Activated T-cell treated with anti-CD3 and anti-CD28 coated beads, Interleukin-2, amount 50 U/mL, for 24 hours (primary cell): ENCODE measurements at regions not wholly inside any gene's neighbourhood (a gene's known extent, or its start where the extent isn't known, plus 50 kb on each side); places are given as distances from the start of the nearest gene placed in this dataset.
A peak's percentile ranks its signal among the peaks of the same experiment; 100 is the strongest.

ENCODE experiments used
- DNase-seq: peaks from one replicate; pipeline ENCODE4 v3.0.0-alpha.2; 2020
- H3K27ac Mint-ChIP-seq: 2 replicates; pipeline ENCODE4 v1.8.0; 2020; ENCODE audit warnings: mild to moderate bottlenecking, mixed read lengths
- H3K27me3 Mint-ChIP-seq: 2 replicates; pipeline ENCODE4 v1.8.0; 2020; ENCODE audit warnings: mixed read lengths
- H3K36me3 Mint-ChIP-seq: 2 replicates; pipeline ENCODE4 v1.8.0; 2020; ENCODE audit warnings: low read depth, mixed read lengths
- H3K4me1 Mint-ChIP-seq: 2 replicates; pipeline ENCODE4 v1.8.0; 2020; ENCODE audit warnings: low read depth, mixed read lengths
- H3K4me3 Mint-ChIP-seq: 2 replicates; pipeline ENCODE4 v1.8.0; 2020; ENCODE audit warnings: mild to moderate bottlenecking, moderate library complexity, mixed read lengths
- H3K9me3 Mint-ChIP-seq: 2 replicates; pipeline ENCODE4 v1.8.0; 2020; ENCODE audit warnings: mixed read lengths

GRCh38 chr7:130902755-130903357 lies 168.8 kb upstream of the KLF14 start:
- Mint-ChIP-seq H3K9me3 (no peaks in the 10 kb centered on the region), H3K36me3 (peaks cover 100% of the 10 kb centered on the region), H3K4me1 (peaks cover 98% of the 10 kb centered on the region), H3K4me3 (peak overlapping the region; percentile 15), H3K27me3 (no peaks in the 10 kb centered on the region), H3K27ac (peak overlapping the region; percentile 94)
- no peak for DNase-seq

- peak overlapping the region; percentile 94 for H3K27ac Mint-ChIP-seq
- H3K4me1 Mint-ChIP-seq: peaks cover 94% of the 10 kb centered on the region
- H3K4me3 Mint-ChIP-seq: peak overlapping the region; percentile 32
- no peaks in the 10 kb centered on the region for H3K27me3 Mint-ChIP-seq
- H3K9me3 Mint-ChIP-seq: no peaks in the 10 kb centered on the region
- peaks cover 100% of the 10 kb centered on the region for H3K36me3 Mint-ChIP-seq
- no peak for DNase-seq
These were observed 169.5 kb upstream of the KLF14 start for GRCh38 chr7:130903358-130903974.

- H3K4me1 Mint-ChIP-seq: peaks cover 94% of the 10 kb centered on the region
- H3K36me3 Mint-ChIP-seq: peaks cover 100% of the 10 kb centered on the region
- peak; percentile 37 for DNase-seq
- no peaks in the 10 kb centered on the region for H3K9me3 Mint-ChIP-seq
- peak overlapping the region; percentile 94 for H3K27ac Mint-ChIP-seq
- peak overlapping the region; percentile 32 for H3K4me3 Mint-ChIP-seq
- H3K27me3 Mint-ChIP-seq: no peaks in the 10 kb centered on the region
These were observed 170.2 kb upstream of the KLF14 start for GRCh38 chr7:130904031-130904757.

GRCh38 chr7:130904792-130905191 lies 170.8 kb upstream of the KLF14 start:
- Mint-ChIP-seq H3K27me3 (no peaks in the 10 kb centered on the region), H3K4me3 (peak overlapping the region; percentile 32), H3K4me1 (peaks cover 94% of the 10 kb centered on the region), H3K27ac (peak overlapping the region; percentile 94), H3K9me3 (no peaks in the 10 kb centered on the region), H3K36me3 (peaks cover 100% of the 10 kb centered on the region)
- no peak for DNase-seq

GRCh38 chr7:130906575-130906974 lies 172.6 kb upstream of the KLF14 start:
- Mint-ChIP-seq H3K4me1 (peaks cover 94% of the 10 kb centered on the region), H3K36me3 (peaks cover 100% of the 10 kb centered on the region), H3K4me3 (peak overlapping the region; percentile 25), H3K9me3 (no peaks in the 10 kb centered on the region), H3K27ac (peak overlapping the region; percentile 94), H3K27me3 (no peaks in the 10 kb centered on the region)
- no peak for DNase-seq

GRCh38 chr7:130907439-130907838 lies 173.4 kb upstream of the KLF14 start:
- Mint-ChIP-seq H3K4me1 (peaks cover 94% of the 10 kb centered on the region), H3K36me3 (peaks cover 100% of the 10 kb centered on the region), H3K27me3 (no peaks in the 10 kb centered on the region), H3K27ac (peak overlapping the region; percentile 75), H3K9me3 (no peaks in the 10 kb centered on the region), H3K4me3 (peak overlapping the region; percentile 89)
- DNase-seq: no peak

- peak overlapping the region; percentile 89 for H3K4me3 Mint-ChIP-seq
- no peaks in the 10 kb centered on the region for H3K27me3 Mint-ChIP-seq
- H3K36me3 Mint-ChIP-seq: peaks cover 97% of the 10 kb centered on the region
- H3K4me1 Mint-ChIP-seq: peaks cover 91% of the 10 kb centered on the region
- peak overlapping the region; percentile 99 for H3K27ac Mint-ChIP-seq
- DNase-seq: peak; percentile 44
- H3K9me3 Mint-ChIP-seq: no peaks in the 10 kb centered on the region
These were observed 174.5 kb upstream of the KLF14 start for GRCh38 chr7:130908345-130909160.

- Mint-ChIP-seq H3K36me3 (peaks cover 97% of the 10 kb centered on the region), H3K27me3 (no peaks in the 10 kb centered on the region), H3K4me1 (peaks cover 91% of the 10 kb centered on the region), H3K4me3 (peak overlapping the region; percentile 89), H3K27ac (peak overlapping the region; percentile 99), H3K9me3 (no peaks in the 10 kb centered on the region)
- peak; percentile 61 for DNase-seq
These were observed 175.3 kb upstream of the KLF14 start for GRCh38 chr7:130909161-130909836.

- Mint-ChIP-seq H3K27me3 (no peaks in the 10 kb centered on the region), H3K4me3 (peak overlapping the region; percentile 89), H3K9me3 (no peaks in the 10 kb centered on the region), H3K27ac (peak overlapping the region; percentile 99), H3K36me3 (peaks cover 97% of the 10 kb centered on the region), H3K4me1 (peaks cover 91% of the 10 kb centered on the region)
- no peak for DNase-seq
These were observed 176.1 kb upstream of the KLF14 start for GRCh38 chr7:130909881-130910672.

- H3K4me1 Mint-ChIP-seq: peaks cover 91% of the 10 kb centered on the region
- H3K9me3 Mint-ChIP-seq: no peaks in the 10 kb centered on the region
- H3K4me3 Mint-ChIP-seq: peak overlapping the region; percentile 89
- peaks cover 97% of the 10 kb centered on the region for H3K36me3 Mint-ChIP-seq
- peak overlapping the region; percentile 99 for H3K27ac Mint-ChIP-seq
- peak; percentile 47 for DNase-seq
- no peaks in the 10 kb centered on the region for H3K27me3 Mint-ChIP-seq
These were observed 177.2 kb upstream of the KLF14 start for GRCh38 chr7:130910949-130911944.

- H3K36me3 Mint-ChIP-seq: peaks cover 97% of the 10 kb centered on the region
- peak overlapping the region; percentile 89 for H3K4me3 Mint-ChIP-seq
- peak overlapping the region; percentile 99 for H3K27ac Mint-ChIP-seq
- no peak for DNase-seq
- no peaks in the 10 kb centered on the region for H3K9me3 Mint-ChIP-seq
- peaks cover 91% of the 10 kb centered on the region for H3K4me1 Mint-ChIP-seq
- H3K27me3 Mint-ChIP-seq: no peaks in the 10 kb centered on the region
These were observed 178.3 kb upstream of the KLF14 start for GRCh38 chr7:130912082-130912861.
